Middle frontal gyrus (tissue), 1 donor: ENCODE measurements at regions not wholly inside any gene's neighbourhood (a gene's known extent, or its start where the extent isn't known, plus 50 kb on each side); places are given as distances from the start of the nearest gene placed in this dataset.

Experiments
- DNase-seq: peaks from one replicate; pipeline ENCODE4 v3.0.0-alpha.2; 2015; ENCODE audit warnings: low spot score; ENCODE audit errors: extremely low spot score

DNA sequence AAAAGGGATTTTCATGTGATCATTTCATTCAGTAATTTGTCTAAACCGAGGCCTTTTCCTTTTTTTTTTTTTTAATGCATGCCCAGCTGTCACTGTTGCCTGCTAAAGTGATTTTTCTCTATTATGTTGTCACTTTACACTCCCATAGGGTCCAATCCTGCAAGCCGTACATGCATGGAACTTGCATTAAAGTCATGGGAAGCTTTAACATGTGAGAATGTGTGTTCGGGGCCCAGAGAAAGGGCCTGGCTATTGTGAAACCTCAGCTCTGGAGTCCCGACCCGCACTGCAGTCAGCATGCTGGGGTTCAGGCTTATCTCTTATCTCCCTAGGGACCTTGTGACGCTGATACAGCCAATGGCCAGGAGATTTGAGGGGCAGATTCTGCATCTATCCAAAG lies 474.6 kb downstream of the SLC4A3 start:
- no peak for DNase-seq

DNA sequence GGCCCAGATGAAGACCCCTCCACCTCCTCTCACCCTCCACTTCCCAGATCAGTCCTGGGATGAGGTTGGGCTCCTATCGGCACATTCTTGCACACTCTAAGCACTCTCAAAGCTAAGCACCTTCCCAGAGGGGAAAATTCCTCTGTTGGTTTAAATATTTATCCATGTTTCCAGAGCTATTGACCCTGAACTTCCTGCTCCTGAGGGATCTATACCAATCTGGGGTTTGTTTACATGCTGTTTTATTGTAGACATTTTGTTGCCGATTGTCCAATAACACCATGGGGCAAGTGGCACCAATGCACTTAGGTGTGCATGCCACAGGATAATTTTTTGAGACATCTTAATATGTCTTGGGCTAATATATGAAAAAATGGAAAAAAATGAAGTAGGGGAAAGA lies 476.2 kb downstream of the SLC4A3 start:
- no peak for DNase-seq

DNA sequence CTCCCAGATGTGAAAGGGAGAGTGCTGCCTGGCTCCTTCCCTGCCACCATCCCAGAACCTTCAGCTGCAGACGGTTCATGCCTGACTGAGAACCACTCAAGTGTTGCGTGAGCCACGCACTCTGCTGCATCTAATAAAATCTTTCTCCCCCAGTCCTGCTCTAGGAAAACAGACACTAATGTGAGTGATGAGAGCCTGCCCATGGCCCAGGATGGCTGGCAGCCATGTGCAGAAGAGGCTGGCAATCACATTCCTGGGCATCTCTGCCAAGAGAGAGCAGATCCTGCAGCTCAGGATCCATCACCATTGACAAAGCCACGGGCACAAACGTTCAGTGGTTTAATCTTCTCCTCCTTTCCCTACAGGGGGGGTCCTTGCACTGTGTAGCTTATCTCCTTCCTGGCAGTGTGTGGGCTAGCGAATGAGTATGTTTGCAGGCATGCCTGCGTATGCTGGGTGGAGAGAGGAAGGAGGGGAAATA lies 477.5 kb downstream of the SLC4A3 start:
- DNase-seq, result no peak

- no peak for DNase-seq
These were observed 478.6 kb downstream of the SLC4A3 start for GRCh38 chr2:220106065-220106464.

DNA sequence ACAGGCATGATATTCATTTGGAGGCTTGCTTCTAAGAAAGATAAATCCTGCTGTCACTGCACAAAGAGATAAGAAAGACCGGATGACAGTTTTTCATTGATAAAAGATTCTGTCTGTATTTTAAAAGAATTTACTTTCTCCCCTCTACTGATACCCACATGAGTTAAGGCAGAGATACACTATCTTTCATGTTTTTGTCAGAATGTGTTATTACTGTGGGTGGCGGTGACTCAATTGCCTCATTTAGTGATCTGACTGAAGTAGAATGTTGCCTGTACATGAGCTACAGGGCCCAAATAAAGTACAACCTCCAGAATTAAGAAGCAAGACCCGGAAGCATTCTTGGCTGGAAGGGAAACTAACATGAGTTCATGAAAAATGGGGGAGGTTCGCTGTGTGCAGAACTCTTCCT lies 480.0 kb downstream of the SLC4A3 start:
- no peak for DNase-seq

DNA sequence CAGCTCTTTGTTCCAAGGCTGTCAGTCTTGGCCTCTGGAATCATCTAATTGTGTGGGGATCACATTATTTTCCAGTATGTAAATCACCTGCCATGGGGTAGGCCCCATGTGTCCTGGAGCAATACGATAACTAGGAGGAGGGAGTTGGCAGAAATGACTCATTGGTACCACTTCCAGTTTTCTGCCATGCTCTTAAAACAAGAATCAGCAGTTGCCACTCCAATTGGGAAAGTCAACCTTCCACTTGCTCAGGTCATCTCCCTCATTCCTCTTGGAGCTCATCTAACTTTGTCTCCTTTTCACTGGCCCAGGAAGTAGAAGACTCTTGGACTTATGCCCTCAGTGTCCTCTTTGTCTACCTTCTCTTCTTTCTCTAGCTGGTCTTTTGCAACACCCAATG lies 487.0 kb downstream of the SLC4A3 start:
- no peak for DNase-seq

- no peak for DNase-seq
These were observed 489.6 kb downstream of the SLC4A3 start for GRCh38 chr2:220117025-220117424.

DNA sequence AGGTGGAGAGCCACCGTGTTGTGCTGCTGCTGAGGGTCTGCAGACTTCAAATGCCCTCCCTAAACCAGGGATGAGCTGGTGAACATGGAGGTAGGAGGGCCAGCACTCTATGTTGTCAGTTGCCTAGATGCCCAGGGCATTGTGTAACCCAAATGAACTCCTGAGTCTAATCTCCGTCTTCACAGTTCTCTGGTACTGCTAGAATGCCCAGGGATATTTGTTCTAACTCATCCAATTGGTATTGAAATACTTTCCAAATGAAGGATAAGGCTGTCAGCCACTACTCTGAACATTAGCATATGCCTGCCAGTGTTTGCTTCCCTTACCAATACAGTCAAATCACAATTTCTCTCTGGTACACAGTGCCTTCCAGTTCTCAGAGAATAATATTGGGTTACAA lies 492.6 kb downstream of the SLC4A3 start:
- no peak for DNase-seq

DNA sequence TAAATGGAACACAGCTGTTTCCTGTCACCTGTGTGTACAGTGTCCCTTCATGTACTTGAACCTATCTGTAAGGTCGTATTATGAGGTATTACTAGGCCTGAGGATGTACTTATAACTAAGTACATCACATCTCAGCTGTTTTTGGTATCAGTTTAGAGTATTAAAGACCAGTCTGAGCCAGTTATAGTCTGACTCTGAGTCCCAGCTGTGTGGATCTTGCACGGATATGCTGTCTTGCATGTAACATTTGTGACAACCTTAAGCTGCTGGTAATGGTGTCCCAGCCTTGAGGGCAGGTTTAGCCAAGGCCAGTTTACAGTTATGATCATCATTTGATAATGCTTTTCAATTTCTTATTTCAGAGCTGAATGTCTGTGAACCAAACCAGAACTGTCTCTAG lies 496.3 kb downstream of the SLC4A3 start:
- no peak for DNase-seq

- DNase-seq, result no peak
These were observed 498.1 kb downstream of the SLC4A3 start for GRCh38 chr2:220125551-220125950.

DNA sequence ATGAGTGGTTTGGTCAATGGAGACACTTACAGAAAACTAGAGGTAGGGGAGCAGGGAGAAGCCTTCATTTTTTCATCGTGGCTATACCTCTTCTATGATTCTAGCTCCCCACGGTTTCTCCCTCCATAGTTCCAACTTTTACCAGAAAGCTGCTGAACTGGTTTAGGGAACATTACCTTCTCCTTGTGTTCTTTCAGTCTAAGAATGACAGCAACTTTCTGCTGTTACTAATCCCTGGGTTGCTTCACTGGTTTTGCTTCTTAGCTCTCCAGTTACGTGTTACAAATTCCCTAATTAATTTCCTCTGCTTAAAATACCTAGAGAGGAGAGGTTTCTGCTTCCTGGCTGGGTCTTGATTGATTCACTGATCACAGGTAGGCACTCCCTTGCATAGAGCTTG lies 499.9 kb downstream of the SLC4A3 start:
- DNase-seq, result no peak

DNA sequence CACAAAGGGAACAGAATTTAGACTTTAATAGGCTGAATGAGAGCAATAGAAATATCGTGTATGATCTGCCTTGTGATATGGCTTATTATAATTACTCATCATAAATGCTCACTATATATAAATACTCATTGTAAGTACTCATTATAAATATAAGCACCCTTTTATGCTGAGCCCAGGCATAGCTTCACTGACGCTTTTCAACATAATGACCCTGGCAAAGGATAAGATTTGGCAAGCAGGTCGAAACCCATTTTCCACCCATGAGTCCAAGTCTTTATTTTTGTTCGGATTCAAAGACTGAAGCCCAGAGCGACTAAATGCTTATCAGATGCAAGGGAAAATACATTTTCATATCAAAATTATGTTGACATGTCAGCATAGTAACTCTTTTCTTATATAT lies 500.4 kb downstream of the SLC4A3 start:
- DNase-seq, result no peak

- DNase-seq, result no peak
These were observed 502.0 kb downstream of the SLC4A3 start for GRCh38 chr2:220129391-220129790.

- no peak for DNase-seq
These were observed 507.5 kb downstream of the SLC4A3 start for GRCh38 chr2:220134756-220135534.

GRCh38 chr2:220143336-220143735 lies 515.9 kb downstream of the SLC4A3 start:
- no peak for DNase-seq

GRCh38 chr2:220144411-220144810 lies 517.0 kb downstream of the SLC4A3 start:
- no peak for DNase-seq

GRCh38 chr2:220147161-220148038 lies 520.0 kb downstream of the SLC4A3 start:
- no peak for DNase-seq

DNA sequence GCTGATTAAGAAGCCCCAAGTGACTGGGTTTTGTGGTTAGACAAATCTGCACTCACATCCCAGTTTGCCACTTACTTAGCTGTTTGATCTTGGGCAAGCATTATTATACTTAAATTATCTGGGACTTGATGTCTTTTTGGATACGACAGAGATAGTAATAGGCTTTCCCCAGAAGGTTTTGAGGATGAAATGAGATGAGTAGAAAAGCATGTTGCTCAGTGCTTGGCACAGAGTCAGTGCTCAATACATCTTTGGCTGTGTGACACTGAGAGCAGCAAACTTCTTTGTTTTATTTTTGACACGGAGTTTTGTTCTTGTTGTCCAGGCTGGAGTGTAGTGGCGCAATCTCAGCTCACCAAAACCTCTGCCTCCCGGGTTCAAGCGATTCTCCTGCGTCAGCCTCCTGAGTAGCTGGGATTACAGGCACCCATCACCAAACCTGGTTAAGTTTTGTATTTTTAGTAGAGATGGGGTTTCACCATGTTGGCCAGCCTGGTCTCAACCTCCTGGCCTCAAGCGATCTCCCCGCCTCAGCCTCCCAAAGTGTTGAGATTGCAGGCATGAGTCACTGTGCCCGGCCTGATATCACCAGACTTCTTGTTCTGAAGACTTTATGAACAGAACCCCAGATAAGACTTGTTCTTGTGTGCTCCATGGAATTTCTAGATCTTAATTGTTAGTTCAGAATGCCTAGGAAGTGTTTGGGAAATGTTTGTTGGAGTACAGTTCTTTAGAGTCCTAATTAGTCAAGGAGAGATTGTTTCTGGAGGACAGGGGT lies 521.2 kb downstream of the SLC4A3 start:
- DNase-seq, result no peak

- no peak for DNase-seq
These were observed 523.9 kb downstream of the SLC4A3 start for GRCh38 chr2:220151341-220151740.

DNA sequence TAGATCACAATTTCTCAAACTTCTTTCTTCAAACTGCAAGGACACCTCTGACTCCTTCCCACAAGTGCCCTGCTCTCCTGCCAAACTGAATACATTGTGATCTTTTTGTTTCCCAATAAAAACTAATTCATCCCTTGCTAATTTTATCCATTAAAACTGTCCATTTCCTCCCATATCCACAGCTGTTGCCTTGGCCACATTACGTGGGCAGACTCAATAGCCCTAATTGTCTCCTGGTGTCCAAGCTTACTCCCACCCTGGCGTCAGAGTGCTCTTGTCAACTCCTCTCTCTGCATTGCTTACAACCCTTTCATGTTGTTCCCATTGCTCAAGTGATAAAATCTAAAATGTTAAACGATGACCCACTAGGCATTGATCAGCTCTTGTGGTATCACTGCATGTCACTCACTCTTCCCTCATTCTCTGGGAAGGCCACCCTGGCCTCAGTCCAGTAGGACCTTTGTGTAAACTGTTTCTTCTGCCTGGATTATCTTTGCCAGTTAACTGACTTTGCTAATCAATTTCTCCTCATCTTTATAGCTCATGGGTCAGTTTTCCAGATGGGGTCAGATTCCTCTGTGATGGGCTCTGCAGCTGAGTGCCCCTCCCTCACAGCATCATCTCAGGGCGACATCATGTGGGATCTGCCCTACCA lies 525.0 kb downstream of the SLC4A3 start:
- DNase-seq, result no peak

DNA sequence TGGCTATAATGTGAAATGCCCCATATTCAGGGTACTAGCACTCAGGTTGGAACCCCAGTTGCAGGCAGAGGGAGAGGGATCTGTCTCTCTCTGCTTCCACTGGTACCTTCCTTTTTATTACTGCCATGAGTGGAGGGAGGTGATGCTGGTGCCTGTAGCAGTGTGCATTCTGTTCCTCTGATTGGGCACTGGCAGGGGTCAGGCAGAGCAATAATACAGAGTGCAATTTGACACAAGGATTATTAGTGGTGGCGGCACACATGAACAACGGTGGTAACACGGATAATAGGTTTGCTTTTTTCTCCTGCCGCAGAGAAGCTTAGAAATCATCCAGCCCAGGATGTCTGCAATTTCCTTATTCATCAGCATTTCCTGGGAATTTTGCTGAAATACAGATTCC lies 525.7 kb downstream of the SLC4A3 start:
- DNase-seq, result no peak
